Heart left ventricle (tissue), 13 donors: ENCODE measurements at regions not wholly inside any gene's neighbourhood (a gene's known extent, or its start where the extent isn't known, plus 50 kb on each side); places are given as distances from the start of the nearest gene placed in this dataset.

Source experiments
- POLR2A ChIP-seq, 2 donors: fragments of 450-650 bp; IDR thresholded peaks; one replicate each; pipeline ENCODE4 v1.6.1; 2017; ENCODE audit warnings: antibody characterized with exemption in 2 of 2, mild to moderate bottlenecking in 2 of 2, moderate library complexity in 2 of 2
- TF ChIP-seq, protein P1 (sequence below), 12 donors: fragments of 200-600 bp; sonication (generic) in 4 of 12; IDR thresholded peaks; one replicate each; pipeline versions ENCODE4 v1.5.0 to v1.8.0; 2018 to 2022; ENCODE audit warnings: antibody characterized with exemption in 12 of 12, mild to moderate bottlenecking in 5 of 12
- donor health status: ischemic (EF 13 %, LVEDD 7.1; RV severe dilation, severe dysfunction).
- donor health status: DM: no; HTN: yes; CAD: no.
- donor health status: DM: no; HTN: no; CAD: no.
- donor health status: ischemic (EF 25% LVEDD 6.9; RV normal size, moderate dysfunction).
- donor health status: ischemic (EF 25% LVEDD 5.7; RV mildly dilated, moderate dysfunction).
- donor health status: ischemic (EF 35%, LVEDD 5.7; RV mildly dilated, moderate dysfunction).
- donor health status: nonischemic (EF 11% LVEDD 7.7; RV severe dilation, severe dysfunction).
- donor health status: DM: yes; HTN: yes; CAD: no.
- donor health status: PGD.
- donor health status: ischemic (EF 29% LVEDD 5.4; RV normal size, mild dysfunction).
- donor health status: nonischemic (EF 23%, LVEDD 6.1; RV moderate dilation, normal function).

- TF ChIP-seq, protein P1, sequence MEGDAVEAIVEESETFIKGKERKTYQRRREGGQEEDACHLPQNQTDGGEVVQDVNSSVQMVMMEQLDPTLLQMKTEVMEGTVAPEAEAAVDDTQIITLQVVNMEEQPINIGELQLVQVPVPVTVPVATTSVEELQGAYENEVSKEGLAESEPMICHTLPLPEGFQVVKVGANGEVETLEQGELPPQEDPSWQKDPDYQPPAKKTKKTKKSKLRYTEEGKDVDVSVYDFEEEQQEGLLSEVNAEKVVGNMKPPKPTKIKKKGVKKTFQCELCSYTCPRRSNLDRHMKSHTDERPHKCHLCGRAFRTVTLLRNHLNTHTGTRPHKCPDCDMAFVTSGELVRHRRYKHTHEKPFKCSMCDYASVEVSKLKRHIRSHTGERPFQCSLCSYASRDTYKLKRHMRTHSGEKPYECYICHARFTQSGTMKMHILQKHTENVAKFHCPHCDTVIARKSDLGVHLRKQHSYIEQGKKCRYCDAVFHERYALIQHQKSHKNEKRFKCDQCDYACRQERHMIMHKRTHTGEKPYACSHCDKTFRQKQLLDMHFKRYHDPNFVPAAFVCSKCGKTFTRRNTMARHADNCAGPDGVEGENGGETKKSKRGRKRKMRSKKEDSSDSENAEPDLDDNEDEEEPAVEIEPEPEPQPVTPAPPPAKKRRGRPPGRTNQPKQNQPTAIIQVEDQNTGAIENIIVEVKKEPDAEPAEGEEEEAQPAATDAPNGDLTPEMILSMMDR (IDR thresholded peaks at IDR 0.05) = no peak
- TF ChIP-seq POLR2A (IDR thresholded peaks at IDR 0.05) = no peak
Measured at GRCh38 chr2:122451697-122452096, 696.2 kb downstream of the TSN start.
